OCI-LY3 (cell line): ENCODE measurements at regions not wholly inside any gene's neighbourhood (a gene's known extent, or its start where the extent isn't known, plus 50 kb on each side); places are given as distances from the start of the nearest gene placed in this dataset.

Source experiments
- H2AFZ ChIP-seq: fragments of 200-600, 300-600 bp; shearing (Covaris generic); 2 replicates; pipeline ENCODE4 v1.6.0; 2014; ENCODE audit warnings: antibody characterized with exemption, low read depth, low read length
- H3K27ac ChIP-seq: fragments of 200-600, 300-600 bp; sonication (generic); 2 replicates; pipeline ENCODE4 v1.5.1; 2014; ENCODE audit warnings: mild to moderate bottlenecking, low read length, moderate library complexity, mixed read lengths
- H3K27me3 ChIP-seq: fragments of 200-600, 300-600 bp; sonication (generic); 2 replicates; pipeline ENCODE4 v1.6.1; 2014; ENCODE audit warnings: low read depth, low read length, mixed read lengths
- H3K36me3 ChIP-seq: fragments of 200-600, 300-600 bp; sonication (generic); replicated peaks from 2 replicates; pipeline ENCODE3; 2014; ENCODE audit warnings: low read depth, low read length, mixed read lengths
- H3K4me1 ChIP-seq: fragments of 300-600, 200-600 bp; sonication (generic); 2 replicates; pipeline ENCODE4 v1.6.1; 2014; ENCODE audit warnings: low read length, mixed read lengths
- H3K4me2 ChIP-seq: fragments of 200-600, 300-600 bp; sonication (generic); 2 replicates; pipeline ENCODE4 v1.6.1; 2014; ENCODE audit warnings: low read length, mixed read lengths
- H3K4me3 ChIP-seq: fragments of 300-600, 200-600 bp; sonication (generic); 2 replicates; pipeline ENCODE4 v1.5.1; 2014; ENCODE audit warnings: antibody characterized with exemption, mild to moderate bottlenecking, low read length, moderate library complexity
- H3K79me2 ChIP-seq: fragments of 300-600, 200-600 bp; shearing (Covaris generic); 2 replicates; pipeline ENCODE4 v1.6.1; 2014; ENCODE audit warnings: mild to moderate bottlenecking, low read length, mixed read lengths
- H3K9ac ChIP-seq: fragments of 300-600, 200-600 bp; shearing (Covaris generic); 2 replicates; pipeline ENCODE4 v1.6.0; 2014; ENCODE audit warnings: mild to moderate bottlenecking, low read length, moderate library complexity
- H3K9me3 ChIP-seq: fragments of 200-600, 300-600 bp; shearing (Covaris generic); 2 replicates; pipeline ENCODE4 v1.6.1; 2014; ENCODE audit warnings: low read length, mixed read lengths; ENCODE audit not compliant: insufficient read depth
- H4K20me1 ChIP-seq: fragments of 200-600, 300-600 bp; sonication (generic); 2 replicates; pipeline ENCODE4 v1.6.1; 2016; ENCODE audit warnings: low read length, mixed read lengths; ENCODE audit not compliant: insufficient read depth
- EZH2phosphoT487 ChIP-seq: fragments of 200-600 bp; shearing (Covaris generic); IDR thresholded peaks from 2 replicates; pipeline ENCODE4 v1.6.1; 2018; ENCODE audit warnings: antibody characterized with exemption, mixed run types, low read depth
- TF ChIP-seq, protein P1 (sequence below): fragments of 200-600, 300-600 bp; sonication (generic); IDR thresholded peaks from 2 replicates; pipeline ENCODE4 v1.5.1; 2014; ENCODE audit warnings: antibody characterized with exemption, low read length, low read depth

DNA sequence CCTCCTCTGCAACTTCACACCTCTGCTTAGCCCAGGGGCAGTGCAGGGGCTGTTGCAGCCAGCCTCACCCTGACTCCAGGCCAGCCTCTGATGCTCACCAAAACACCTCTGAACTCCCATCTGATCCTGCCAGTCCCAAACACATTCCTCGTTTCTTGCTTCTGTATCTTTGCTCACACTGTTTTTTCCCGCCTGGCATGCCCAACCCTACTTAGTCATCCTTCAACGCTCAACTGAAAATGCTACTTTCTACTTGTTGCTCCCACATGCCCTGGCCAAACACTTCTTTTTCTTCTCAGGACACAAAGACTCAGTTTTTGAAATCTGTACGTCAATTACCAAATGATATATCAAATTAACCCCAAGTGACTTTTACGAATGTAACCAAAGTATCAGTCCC lies 140.8 kb upstream of the ZBED5 start:
- no peak overlapping the region for H2AFZ ChIP-seq
- no peaks in the 10 kb centered on the region for H3K79me2 ChIP-seq
- H3K4me3 ChIP-seq = no peak overlapping the region
- no peak overlapping the region for H3K9ac ChIP-seq
- H3K9me3 ChIP-seq = no peaks in the 10 kb centered on the region
- peaks cover 24% of the 10 kb centered on the region for H3K27me3 ChIP-seq
- TF ChIP-seq, protein P1, sequence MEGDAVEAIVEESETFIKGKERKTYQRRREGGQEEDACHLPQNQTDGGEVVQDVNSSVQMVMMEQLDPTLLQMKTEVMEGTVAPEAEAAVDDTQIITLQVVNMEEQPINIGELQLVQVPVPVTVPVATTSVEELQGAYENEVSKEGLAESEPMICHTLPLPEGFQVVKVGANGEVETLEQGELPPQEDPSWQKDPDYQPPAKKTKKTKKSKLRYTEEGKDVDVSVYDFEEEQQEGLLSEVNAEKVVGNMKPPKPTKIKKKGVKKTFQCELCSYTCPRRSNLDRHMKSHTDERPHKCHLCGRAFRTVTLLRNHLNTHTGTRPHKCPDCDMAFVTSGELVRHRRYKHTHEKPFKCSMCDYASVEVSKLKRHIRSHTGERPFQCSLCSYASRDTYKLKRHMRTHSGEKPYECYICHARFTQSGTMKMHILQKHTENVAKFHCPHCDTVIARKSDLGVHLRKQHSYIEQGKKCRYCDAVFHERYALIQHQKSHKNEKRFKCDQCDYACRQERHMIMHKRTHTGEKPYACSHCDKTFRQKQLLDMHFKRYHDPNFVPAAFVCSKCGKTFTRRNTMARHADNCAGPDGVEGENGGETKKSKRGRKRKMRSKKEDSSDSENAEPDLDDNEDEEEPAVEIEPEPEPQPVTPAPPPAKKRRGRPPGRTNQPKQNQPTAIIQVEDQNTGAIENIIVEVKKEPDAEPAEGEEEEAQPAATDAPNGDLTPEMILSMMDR = no peak
- TF ChIP-seq EZH2phosphoT487 = no peak
- H4K20me1 ChIP-seq = no peaks in the 10 kb centered on the region
- H3K4me2 ChIP-seq = no peak overlapping the region
- peaks cover 2% of the 10 kb centered on the region; the same call in 1 of the 2 replicates for H3K4me1 ChIP-seq
- H3K27ac ChIP-seq = no peak overlapping the region
- no peaks in the 10 kb centered on the region for H3K36me3 ChIP-seq

DNA sequence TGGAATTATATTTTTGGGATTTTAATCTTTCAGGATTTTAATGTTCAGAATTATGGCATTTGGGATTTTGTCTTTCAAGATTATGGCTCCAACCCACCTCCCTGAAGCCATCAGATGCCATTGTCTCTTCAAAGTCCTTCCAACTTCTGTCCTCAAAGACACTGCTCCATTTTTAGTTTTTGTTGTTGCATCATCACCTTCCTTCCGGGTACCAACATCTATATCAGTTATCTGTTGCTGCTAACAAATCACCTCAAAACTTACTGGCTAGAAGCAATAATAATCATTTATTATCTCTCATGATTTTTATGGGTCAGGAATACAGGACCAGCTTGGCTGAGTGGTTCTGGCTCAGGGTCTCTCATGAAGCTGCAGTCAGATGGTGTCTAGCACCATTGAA lies 138.8 kb upstream of the ZBED5 start:
- no peaks in the 10 kb centered on the region for H3K9me3 ChIP-seq
- no peaks in the 10 kb centered on the region for H4K20me1 ChIP-seq
- peaks cover 2% of the 10 kb centered on the region; the same call in 1 of the 2 replicates for H3K4me1 ChIP-seq
- peaks cover 14% of the 10 kb centered on the region; the same call in 1 of the 2 replicates for H3K27me3 ChIP-seq
- no peak overlapping the region for H3K4me3 ChIP-seq
- TF ChIP-seq, protein P1 = no peak
- no peak for TF ChIP-seq EZH2phosphoT487
- H3K36me3 ChIP-seq = no peaks in the 10 kb centered on the region
- H3K27ac ChIP-seq = no peak overlapping the region
- H3K9ac ChIP-seq = no peak overlapping the region
- H2AFZ ChIP-seq = no peak overlapping the region
- no peaks in the 10 kb centered on the region for H3K79me2 ChIP-seq
- H3K4me2 ChIP-seq = no peak overlapping the region

DNA sequence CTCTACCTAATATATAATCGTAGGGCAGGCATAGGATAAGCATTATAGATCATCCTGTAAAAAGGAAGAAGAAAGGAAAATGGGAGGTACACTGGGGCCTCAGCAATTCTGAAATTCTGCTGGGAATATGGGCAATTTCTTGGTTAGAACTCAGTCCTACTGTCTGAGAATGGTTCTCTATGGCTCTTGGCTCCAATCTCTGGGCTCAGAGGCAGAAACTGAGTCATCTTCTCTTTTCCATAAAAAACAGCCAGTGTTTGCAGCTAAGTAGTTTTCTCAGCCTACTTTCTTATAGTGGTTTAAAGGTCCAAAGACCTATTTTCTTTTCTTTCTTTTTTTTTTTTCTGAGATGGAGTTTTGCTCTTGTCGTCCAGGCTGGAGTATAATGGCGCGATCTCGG lies 135.8 kb upstream of the ZBED5 start:
- H4K20me1 ChIP-seq = no peaks in the 10 kb centered on the region
- no peak overlapping the region for H3K9ac ChIP-seq
- peaks cover 2% of the 10 kb centered on the region; the same call in 1 of the 2 replicates for H3K4me1 ChIP-seq
- H3K79me2 ChIP-seq = no peaks in the 10 kb centered on the region
- no peak overlapping the region for H3K4me2 ChIP-seq
- no peak for TF ChIP-seq EZH2phosphoT487
- TF ChIP-seq, protein P1 = no peak
- no peak overlapping the region for H3K4me3 ChIP-seq
- no peaks in the 10 kb centered on the region for H3K36me3 ChIP-seq
- peaks cover 6% of the 10 kb centered on the region; the same call in 1 of the 2 replicates for H3K27me3 ChIP-seq
- H3K9me3 ChIP-seq = no peaks in the 10 kb centered on the region
- no peak overlapping the region for H3K27ac ChIP-seq
- no peak overlapping the region for H2AFZ ChIP-seq

DNA sequence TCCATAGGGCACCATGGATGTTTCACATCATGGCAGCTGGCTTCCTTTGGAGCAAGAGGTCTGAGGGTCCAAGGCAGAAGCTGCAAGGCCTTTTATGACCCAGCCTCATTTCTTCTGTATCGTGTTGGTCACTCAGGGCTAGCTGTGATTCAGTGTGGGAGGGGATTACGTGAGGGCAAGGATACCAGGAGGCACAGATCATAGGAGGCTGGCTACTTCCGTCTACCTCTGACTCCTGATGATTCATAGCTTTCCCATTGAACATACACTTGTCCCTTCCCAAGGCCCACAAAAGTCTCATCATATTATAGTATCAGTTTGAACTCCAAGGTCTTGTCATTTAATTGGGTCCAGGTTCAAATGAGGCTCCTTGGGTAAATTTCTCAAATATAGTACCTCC lies 135.3 kb upstream of the ZBED5 start:
- TF ChIP-seq, protein P1 = no peak
- TF ChIP-seq EZH2phosphoT487 = no peak
- no peak overlapping the region for H2AFZ ChIP-seq

More for the DNA sequence above, 135.3 kb upstream of the ZBED5 start:
- H3K27ac ChIP-seq = no peak overlapping the region
- H3K4me1 ChIP-seq = peaks cover 2% of the 10 kb centered on the region; the same call in 1 of the 2 replicates
- H3K4me2 ChIP-seq = no peak overlapping the region
- H3K9me3 ChIP-seq = no peaks in the 10 kb centered on the region
- H3K9ac ChIP-seq = no peak overlapping the region
- H3K36me3 ChIP-seq = no peaks in the 10 kb centered on the region
- no peaks in the 10 kb centered on the region for H3K79me2 ChIP-seq
- H3K4me3 ChIP-seq = no peak overlapping the region
- H3K27me3 ChIP-seq = peaks cover 3% of the 10 kb centered on the region; the same call in 1 of the 2 replicates
- H4K20me1 ChIP-seq = no peaks in the 10 kb centered on the region
